ENCODE measurements at regions not wholly inside any gene's neighbourhood (a gene's known extent, or its start where the extent isn't known, plus 50 kb on each side); places are given as distances from the start of the nearest gene placed in this dataset.

DNA sequence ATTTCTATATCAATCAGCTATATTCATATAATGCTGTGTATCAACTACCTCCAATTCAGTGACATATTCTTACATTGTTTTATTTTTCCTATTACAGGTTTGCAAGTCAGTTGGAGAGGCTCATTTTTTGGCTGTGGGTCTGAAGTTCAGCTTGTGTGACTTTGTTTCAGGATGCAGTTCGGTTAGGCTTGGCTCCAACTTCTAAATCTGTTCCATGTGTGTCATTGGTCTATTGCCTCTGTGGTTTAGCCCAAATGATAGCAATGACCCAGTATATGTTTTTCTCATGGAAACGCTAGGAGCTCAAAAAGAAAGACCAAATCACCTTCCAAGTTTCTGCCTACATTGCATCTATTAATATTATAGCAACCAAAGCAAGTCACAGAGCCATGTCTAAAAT is 848.6 kb upstream of the LRFN5 start:
- Histone ChIP-seq H3K27me3 (ENCODE audit: control insufficient read depth, insufficient read depth, low read length) (no peaks in the 10 kb centered on the region), H3K36me3 (ENCODE audit: control insufficient read depth, insufficient read depth, low read length) (no peaks in the 10 kb centered on the region), H3K4me3 (ENCODE audit: low read depth, low read length) (no peak overlapping the region)
- TF ChIP-seq, protein P1, sequence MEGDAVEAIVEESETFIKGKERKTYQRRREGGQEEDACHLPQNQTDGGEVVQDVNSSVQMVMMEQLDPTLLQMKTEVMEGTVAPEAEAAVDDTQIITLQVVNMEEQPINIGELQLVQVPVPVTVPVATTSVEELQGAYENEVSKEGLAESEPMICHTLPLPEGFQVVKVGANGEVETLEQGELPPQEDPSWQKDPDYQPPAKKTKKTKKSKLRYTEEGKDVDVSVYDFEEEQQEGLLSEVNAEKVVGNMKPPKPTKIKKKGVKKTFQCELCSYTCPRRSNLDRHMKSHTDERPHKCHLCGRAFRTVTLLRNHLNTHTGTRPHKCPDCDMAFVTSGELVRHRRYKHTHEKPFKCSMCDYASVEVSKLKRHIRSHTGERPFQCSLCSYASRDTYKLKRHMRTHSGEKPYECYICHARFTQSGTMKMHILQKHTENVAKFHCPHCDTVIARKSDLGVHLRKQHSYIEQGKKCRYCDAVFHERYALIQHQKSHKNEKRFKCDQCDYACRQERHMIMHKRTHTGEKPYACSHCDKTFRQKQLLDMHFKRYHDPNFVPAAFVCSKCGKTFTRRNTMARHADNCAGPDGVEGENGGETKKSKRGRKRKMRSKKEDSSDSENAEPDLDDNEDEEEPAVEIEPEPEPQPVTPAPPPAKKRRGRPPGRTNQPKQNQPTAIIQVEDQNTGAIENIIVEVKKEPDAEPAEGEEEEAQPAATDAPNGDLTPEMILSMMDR (IDR thresholded peaks at IDR 0.05; ENCODE audit: insufficient read depth, low read length, poor library complexity, severe bottlenecking) = no peak
- no peak for DNase-seq (ENCODE audit: low read depth)

DNA sequence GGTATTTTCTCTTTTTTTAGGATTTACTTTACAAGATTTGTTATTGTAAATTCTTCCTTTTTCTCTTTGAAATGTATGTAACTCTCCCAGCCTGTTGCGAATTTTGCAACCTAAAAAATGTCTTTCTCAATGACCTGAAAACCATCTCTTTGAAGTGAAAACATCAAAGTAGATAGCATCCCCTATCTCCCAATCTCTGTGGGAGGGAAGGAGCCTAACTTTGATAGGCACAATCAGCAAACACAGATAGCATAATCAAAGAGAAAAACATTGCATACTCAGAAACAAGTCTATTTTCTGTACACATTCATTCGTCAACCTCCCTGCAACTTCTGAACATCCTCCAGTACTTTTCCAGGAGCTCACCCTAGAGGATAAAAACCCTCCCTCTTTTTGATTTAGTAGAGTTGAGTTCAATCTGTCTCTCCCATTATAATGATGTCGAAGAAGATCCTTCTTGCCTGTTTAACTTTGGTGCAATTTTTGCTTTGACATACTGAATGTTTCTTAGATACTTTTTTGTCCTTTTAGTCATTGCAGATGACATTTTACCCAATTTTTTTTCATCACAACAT is 849.2 kb upstream of the LRFN5 start:
- no peak for DNase-seq (ENCODE audit: low read depth)
- no peak overlapping the region for H3K4me3 ChIP-seq (ENCODE audit: low read depth, low read length)
- no peaks in the 10 kb centered on the region for H3K27me3 ChIP-seq (ENCODE audit: control insufficient read depth, insufficient read depth, low read length)
- H3K36me3 ChIP-seq (ENCODE audit: control insufficient read depth, insufficient read depth, low read length) = no peaks in the 10 kb centered on the region
- TF ChIP-seq, protein P1 (IDR thresholded peaks at IDR 0.05; ENCODE audit: insufficient read depth, low read length, poor library complexity, severe bottlenecking) = no peak

DNA sequence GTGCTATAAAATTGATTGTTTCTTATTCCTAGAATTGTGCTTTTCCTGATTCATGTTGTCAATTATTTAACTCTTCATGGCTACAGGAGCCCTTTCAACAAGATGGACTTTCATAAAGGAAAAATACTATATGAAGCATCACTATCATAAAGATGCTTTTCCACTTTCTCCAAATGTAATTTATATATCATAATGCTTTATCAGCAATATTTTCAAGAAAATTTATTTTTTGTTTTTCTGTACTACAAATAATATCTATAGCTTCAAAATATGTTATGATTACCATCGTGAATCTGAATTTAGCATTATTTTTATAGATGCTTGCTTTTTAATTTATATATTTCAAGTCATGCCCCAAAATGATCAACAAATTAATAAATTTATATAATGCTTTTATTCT is 873.5 kb upstream of the LRFN5 start:
- Histone ChIP-seq H3K4me3 (ENCODE audit: low read depth, low read length) (no peak overlapping the region), H3K27me3 (ENCODE audit: control insufficient read depth, insufficient read depth, low read length) (no peaks in the 10 kb centered on the region), H3K36me3 (ENCODE audit: control insufficient read depth, insufficient read depth, low read length) (no peaks in the 10 kb centered on the region)
- TF ChIP-seq, protein P1 (IDR thresholded peaks at IDR 0.05; ENCODE audit: insufficient read depth, low read length, poor library complexity, severe bottlenecking) = no peak
- no peak for DNase-seq (ENCODE audit: low read depth)

DNA sequence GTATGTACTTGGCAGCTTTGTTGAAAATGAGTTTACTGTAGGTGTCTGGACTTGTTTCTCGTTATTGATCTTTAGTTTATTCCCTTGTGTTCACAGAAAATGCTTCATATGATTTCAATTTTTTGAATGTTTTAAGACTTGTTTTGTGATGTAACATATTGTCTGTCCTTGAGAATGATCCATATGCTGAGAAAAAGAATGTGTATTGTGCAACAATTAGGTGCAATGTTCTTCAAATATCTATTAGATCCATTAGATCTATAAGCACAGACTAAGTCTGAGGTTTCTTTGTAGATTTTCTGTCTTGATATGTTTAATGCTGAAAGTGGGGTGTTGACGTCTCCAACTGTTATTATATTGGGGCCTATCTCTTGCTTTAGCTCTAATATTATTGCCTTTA is 879.6 kb upstream of the LRFN5 start:
- H3K4me3 ChIP-seq (ENCODE audit: low read depth, low read length) = no peak overlapping the region
- no peak for DNase-seq (ENCODE audit: low read depth)
- no peaks in the 10 kb centered on the region for H3K27me3 ChIP-seq (ENCODE audit: control insufficient read depth, insufficient read depth, low read length)
- TF ChIP-seq, protein P1 (IDR thresholded peaks at IDR 0.05; ENCODE audit: insufficient read depth, low read length, poor library complexity, severe bottlenecking) = no peak
- no peaks in the 10 kb centered on the region for H3K36me3 ChIP-seq (ENCODE audit: control insufficient read depth, insufficient read depth, low read length)

DNA sequence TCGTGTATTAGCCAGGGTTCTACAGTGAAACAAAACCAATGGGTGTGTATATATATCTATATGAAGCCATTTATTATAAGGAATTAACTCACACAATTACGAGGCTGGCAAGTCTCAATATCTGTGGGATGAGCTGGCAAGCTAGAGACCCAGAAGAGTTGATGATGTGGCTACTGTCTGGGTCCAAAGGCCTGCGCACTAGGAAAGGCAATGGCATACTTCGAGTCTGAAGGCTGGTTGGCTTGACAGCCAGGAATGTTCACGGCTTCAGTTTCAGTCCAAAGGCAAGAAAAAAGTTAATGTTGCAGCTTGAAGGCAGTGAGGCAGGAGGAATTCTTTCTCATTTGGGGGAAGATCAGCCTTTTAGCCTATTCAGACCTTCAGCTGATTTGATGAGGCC is 893.3 kb upstream of the LRFN5 start:
- Histone ChIP-seq H3K27me3 (ENCODE audit: control insufficient read depth, insufficient read depth, low read length) (no peaks in the 10 kb centered on the region), H3K4me3 (ENCODE audit: low read depth, low read length) (no peak overlapping the region), H3K36me3 (ENCODE audit: control insufficient read depth, insufficient read depth, low read length) (no peaks in the 10 kb centered on the region)
- TF ChIP-seq, protein P1 (IDR thresholded peaks at IDR 0.05; ENCODE audit: insufficient read depth, low read length, poor library complexity, severe bottlenecking) = no peak
- no peak for DNase-seq (ENCODE audit: low read depth)

DNA sequence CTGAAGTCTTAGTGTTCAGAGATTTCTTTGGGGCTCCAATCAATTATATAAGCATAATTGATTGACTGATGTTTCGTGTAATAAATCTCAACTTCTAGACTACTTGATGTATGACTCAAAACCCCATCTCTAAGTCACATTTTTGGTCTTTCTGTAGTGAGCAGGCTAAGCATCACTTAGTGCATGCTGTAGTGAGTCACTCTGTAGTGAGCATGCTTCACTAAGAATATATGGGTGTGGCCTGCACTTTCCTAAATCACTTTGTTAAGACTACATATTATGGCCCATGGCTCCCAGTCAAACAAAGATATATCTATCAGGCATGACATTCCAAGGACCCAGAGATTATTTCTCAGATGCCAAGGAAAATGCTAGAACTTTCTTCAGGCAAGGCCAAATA is 909.4 kb upstream of the LRFN5 start:
- DNase-seq (ENCODE audit: low read depth) = peak; percentile 18
- H3K36me3 ChIP-seq (ENCODE audit: control insufficient read depth, insufficient read depth, low read length) = no peaks in the 10 kb centered on the region
- TF ChIP-seq, protein P1 (IDR thresholded peaks at IDR 0.05; ENCODE audit: insufficient read depth, low read length, poor library complexity, severe bottlenecking) = no peak
- no peak overlapping the region for H3K4me3 ChIP-seq (ENCODE audit: low read depth, low read length)
- no peaks in the 10 kb centered on the region for H3K27me3 ChIP-seq (ENCODE audit: control insufficient read depth, insufficient read depth, low read length)
